DLD1 (cell line): ENCODE measurements at regions not wholly inside any gene's neighbourhood (a gene's known extent, or its start where the extent isn't known, plus 50 kb on each side); places are given as distances from the start of the nearest gene placed in this dataset.
"Not testable (repeated sequence)": the region's sequence is repeated elsewhere in the genome, so short reads cannot be mapped to it uniquely, and the experiment has no call there.

Source experiments
- in situ Hi-C: cut with HindIII; loops from 2 replicates; pipeline ENCODE4 v1.10.0; 2017; ENCODE audit warnings: low sequenced_read_pairs

DNA sequence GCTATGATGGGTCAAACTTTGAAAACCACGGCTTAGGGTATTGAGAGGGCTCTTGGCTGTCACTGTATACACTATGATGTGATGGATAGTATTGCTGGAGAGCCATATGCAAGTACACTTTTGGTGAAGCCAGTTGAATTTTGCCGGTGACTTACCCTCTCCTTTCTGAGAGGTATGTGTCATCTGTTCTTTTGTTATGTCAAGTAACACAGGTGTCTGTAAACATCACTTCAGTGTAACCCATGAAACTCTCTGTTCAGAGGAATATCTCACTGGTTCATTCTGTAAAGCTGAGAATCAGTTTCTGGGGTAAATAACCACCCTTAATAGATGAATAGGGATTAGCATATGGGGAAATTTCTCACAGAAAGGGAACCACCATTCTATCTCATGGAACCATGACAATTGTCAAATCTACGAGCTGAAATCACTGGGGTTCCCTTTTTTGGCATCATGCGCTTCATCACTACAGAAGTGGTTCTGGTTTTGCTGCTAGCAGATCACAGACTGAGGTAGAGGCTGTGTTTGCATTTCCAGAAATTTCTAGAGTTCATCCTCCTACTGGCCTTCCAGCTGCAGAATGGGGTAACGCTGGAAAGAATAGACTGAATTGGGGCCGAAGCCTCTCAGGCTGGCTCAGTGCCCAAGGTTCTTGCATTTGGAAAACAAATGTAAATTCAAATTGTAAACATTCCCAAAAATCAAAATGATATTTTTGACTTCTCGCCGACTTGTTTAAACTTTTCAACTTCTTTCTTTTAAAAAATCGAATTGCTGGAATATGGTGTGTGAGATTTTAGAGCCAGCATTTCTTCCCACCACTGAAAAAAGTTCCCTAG is 83.3 kb upstream of the CREB5 start:
- in situ Hi-C loops = no loop called here

DNA sequence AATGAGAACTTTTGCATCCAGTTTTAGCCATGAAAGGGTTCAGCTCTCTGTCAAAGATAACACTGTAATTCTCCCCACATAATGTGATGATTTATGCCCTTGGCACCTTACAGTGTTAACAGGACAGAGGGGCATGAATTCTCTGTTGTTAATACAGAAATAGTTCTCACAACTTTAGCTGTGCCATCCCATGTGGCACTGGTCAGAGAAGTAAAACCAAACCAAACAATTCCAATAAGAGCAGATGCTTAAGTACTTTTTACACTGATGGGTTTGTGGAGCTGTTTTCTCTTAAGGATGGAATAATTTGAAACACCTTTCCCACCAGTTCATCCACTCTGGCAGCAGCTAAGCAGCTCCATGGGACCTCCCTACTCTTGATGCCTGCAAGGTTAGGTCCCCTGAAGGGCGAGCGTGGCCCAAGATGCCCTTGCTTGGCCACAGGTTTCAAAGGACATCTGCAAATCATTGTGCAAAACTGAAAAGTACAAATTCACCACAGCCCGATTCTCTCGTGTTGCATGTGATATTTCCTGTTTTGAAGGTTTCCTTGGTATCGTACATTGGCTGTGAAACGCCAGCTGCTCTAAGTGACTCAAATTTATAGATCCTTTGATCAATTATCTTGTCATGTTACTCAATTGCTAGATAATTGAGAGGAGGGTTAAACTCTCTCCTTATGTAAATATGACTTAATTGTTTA is 82.5 kb upstream of the CREB5 start:
- in situ Hi-C loops = no loop called here

GRCh38 chr7:28330384-28331070 is 81.8 kb upstream of the CREB5 start:
- in situ Hi-C loops = no loop called here

DNA sequence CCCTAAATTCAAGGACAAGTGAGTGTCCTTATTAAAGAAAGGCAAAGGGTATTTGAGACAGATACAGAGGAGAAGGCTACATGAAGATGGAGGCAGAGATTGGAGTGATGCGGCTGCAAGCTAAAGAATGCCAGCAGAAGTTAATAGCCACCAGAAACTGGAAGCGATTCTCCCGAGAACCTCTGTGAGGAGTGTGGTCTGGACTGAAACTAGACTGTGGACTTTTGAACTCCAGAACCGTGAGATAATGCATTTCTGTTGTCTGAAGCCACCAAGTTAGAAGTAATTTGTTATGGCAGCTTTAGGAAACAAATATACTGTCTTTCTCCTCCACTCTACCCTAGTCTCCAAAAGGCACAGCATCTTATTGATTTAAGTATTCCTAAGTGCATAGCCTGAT is 80.3 kb upstream of the CREB5 start:
- in situ Hi-C loops = no loop called here

DNA sequence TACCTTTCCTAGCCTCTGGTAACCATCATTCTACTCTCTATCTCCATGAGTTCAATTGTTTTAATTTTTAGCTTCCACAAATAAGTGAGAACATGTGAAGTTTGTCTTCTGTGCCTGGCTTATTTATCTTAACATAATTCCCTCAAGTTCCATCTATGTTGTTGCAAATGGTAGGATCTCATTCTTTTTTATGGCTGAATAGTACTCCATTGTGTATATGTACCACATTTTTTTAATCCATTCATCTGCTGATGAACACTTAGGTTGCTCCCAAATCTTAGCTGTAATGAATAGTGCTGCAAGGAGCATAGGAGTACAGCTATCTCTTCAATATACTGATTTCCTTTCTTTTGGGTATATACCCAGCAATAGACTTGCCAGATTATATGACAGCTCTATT is 78.8 kb upstream of the CREB5 start:
- in situ Hi-C loops = not testable (repeated sequence)

DNA sequence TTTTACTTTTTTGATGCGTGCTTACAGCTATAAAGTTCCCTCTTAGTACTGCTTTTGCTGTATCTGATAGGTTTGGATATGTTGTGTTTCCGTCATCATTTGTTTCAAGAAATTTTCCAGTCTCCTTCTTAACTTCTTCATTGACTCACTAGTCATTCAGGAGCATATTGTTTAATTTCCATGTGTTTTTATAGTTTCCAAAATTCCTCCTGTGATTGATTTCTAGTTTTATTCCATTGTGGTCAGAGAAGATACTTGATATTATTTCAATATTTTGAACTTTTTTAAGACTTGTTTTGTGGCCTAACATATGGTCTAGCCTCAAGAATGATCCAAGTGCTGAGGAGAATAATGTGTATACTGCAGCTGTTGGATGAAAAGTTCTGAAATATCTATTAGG is 75.5 kb upstream of the CREB5 start:
- in situ Hi-C loops = no loop called here

GRCh38 chr7:28338041-28338440 is 74.3 kb upstream of the CREB5 start:
- in situ Hi-C loops = no loop called here

- in situ Hi-C loops = no loop called here
These were observed 68.9 kb upstream of the CREB5 start for GRCh38 chr7:28343462-28343861.

DNA sequence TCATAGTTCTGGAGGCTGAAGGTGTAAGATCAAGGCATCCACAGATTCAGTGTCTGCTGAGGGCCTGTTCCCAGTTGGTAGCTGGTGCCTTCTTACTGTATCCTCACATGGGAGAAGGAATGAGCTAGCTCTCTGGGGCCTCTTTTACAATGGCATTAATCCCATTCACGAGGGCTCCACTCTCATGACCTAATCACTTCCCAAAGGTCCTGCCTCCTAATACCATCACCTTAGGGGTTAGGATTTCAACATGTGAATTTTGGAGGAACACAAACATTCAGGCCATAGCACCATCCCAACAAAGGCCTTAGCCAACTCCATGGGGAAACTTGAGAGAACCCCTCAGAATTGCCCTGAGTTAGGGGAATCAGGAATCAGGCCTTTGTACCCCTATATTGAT is 66.1 kb upstream of the CREB5 start:
- in situ Hi-C loops = no loop called here

DNA sequence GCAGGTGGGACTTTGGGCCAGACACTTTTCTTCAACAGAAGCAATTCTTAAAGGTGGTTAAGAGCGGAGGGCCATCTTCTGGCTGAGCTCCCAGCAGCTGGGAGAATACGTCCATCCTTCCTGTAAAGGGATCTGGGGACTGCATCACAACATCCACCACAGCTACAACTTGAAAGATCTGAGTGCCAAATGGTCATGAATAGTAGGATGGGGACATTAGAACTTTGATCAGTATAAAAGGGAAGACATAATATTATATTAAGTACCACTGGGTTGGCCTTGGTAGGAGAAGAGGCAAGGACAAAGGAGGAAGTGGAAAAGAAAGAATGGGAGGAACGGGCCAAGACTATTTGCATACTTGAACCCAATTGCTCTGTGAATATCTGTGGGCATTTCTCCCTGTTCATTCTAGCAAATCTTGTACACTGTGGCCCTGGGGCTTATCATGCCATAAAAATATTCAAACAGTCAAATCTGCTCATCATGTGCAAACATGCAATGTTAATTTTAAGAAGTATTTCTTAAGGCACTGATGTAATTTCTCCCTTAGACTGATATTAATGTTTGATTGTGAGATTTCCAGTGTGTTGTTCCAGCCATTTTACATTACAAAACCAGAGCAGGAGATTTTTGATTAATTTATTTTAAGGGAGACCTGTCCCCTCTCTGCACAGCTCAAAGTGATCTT is 65.5 kb upstream of the CREB5 start:
- in situ Hi-C loops = no loop called here

- in situ Hi-C loops = no loop called here
These were observed 64.6 kb upstream of the CREB5 start for GRCh38 chr7:28347475-28348318.

DNA sequence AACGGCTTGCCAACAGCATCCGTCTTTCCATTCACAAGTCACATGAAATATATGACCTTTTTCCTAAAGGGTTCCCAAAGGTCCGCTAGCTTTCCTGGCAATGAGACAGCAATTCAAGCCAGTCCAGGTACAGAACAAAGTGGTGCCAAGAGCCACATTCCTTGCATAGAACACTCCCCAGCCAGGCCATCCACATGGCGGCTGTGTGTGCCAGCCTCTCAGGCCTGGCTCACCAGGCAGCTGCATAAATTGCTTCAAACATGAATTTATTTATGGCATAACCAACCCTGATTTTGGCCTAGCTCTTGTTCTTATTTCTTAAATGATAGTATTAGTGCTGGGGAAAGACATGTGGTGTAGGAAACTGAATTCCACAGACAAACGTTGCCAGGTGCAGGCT is 63.7 kb upstream of the CREB5 start:
- in situ Hi-C loops = no loop called here

- in situ Hi-C loops = no loop called here
These were observed 62.7 kb upstream of the CREB5 start for GRCh38 chr7:28349637-28350036.

- in situ Hi-C loops = no loop called here
These were observed 61.7 kb upstream of the CREB5 start for GRCh38 chr7:28350662-28351061.

DNA sequence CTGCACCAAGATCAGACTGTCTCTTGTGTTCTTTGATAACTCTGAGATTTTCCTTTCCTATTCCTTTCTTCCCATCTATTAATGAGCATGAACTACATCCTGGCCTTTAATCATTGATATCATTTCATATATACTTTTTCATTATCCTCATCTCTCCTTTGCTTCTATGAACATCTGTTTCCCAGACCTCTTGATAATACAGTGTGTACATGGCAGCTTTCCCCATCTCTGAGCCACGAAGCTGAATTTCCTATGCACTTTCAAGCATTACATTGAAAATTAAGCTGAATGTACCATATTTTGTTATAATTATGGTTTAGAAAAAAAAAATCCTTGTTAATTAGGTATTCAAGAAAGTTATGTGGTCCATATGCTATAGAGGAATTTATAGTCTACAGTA is 60.9 kb upstream of the CREB5 start:
- in situ Hi-C loops = no loop called here

DNA sequence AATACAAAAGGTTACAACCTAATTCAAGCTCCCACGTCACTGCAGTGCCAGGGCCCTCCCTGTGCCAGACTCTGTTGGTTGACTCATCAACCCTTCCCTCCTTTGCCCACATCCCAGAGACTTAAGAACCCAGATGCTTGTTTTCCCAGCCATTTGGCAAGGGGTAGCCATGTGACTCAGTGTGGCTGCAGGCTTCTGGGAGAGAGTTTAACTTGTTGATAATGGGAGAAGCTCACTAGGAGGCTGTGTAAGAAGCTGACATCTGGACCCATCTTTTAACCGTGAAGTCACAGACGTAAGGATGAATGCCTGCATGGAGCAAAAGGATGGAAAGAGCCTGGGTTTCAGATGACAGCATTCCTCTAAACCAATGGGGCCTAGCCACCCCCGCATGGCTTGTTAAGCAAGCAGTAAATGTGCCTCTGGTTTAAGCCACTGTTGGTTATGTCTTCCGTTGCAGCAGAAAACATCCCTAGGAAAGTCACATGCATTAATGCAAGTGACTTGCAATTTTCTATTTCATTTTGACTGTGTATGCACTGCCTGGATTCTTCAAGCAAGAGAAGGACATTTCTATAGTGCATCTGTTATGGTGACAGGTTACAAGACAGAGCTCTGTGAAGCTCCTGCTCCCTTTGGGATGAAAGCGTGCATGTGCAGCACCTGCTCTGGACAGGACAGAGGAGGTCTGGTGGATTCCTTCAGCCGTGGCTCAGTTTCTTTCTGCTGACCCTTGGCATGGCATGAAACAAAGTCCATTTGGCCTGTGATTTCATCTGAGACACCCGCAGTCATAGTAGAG is 57.5 kb upstream of the CREB5 start:
- in situ Hi-C loops = no loop called here

- in situ Hi-C loops = no loop called here
These were observed 56.5 kb upstream of the CREB5 start for GRCh38 chr7:28355635-28356319.

- in situ Hi-C loops = no loop called here
These were observed 55.7 kb upstream of the CREB5 start for GRCh38 chr7:28356619-28357018.

GRCh38 chr7:28358423-28358868 is 53.9 kb upstream of the CREB5 start:
- in situ Hi-C loops = no loop called here
